Vagina (tissue), 2 donors: ENCODE measurements at regions not wholly inside any gene's neighbourhood (a gene's known extent, or its start where the extent isn't known, plus 50 kb on each side); places are given as distances from the start of the nearest gene placed in this dataset.

ENCODE experiments used
- DNase-seq, 2 donors: peaks; one replicate each; pipeline ENCODE4 v3.0.0-alpha.2; 2017; ENCODE audit errors: extremely low spot score in 2 of 2
- H3K27ac ChIP-seq: fragments of 200-600 bp; sonication (generic); one replicate; pipeline ENCODE4 v1.5.1; 2019
- H3K27me3 ChIP-seq: fragments of 200-600 bp; sonication (generic); one replicate; pipeline ENCODE4 v1.5.1; 2019
- H3K36me3 ChIP-seq, 2 donors: fragments of 200-600 bp; sonication (generic); one replicate each; pipeline ENCODE4 v1.5.1; 2017 to 2019
- H3K4me1 ChIP-seq: fragments of 200-600 bp; sonication (generic); one replicate; pipeline ENCODE4 v1.5.1; 2019
- H3K4me3 ChIP-seq, 2 donors: fragments of 200-600 bp; sonication (generic); 1 replicate in 1 of 2; 2 replicates in 1 of 2; pipeline ENCODE4 v1.5.1; 2016 to 2019
- H3K9me3 ChIP-seq: fragments of 200-600 bp; sonication (generic); one replicate; pipeline ENCODE4 v1.5.1; 2019
- POLR2A ChIP-seq, 2 donors: fragments of 450-650 bp; IDR thresholded peaks; one replicate each; pipeline ENCODE4 v1.6.1; 2017; ENCODE audit warnings: antibody characterized with exemption in 2 of 2, mild to moderate bottlenecking in 2 of 2, moderate library complexity in 2 of 2
- POLR2AphosphoS5 ChIP-seq, 2 donors: sonication (generic); formaldehyde crosslinking; IDR thresholded peaks; one replicate each; pipeline ENCODE4 v1.9.0; 2017; ENCODE audit warnings: antibody characterized with exemption in 2 of 2, mild to moderate bottlenecking in 2 of 2, low read depth in 1 of 2; ENCODE audit not compliant: insufficient read depth in 1 of 2
- intact Hi-C: fragments of 100-400 bp; cut with DNase I; formaldehyde crosslinking; loops from one replicate; pipeline ENCODE4 v1.15.1; 2023
- TF ChIP-seq, protein P1 (sequence below), 3 experiments: fragments of 450-650 bp in 2 of 3; fragments of 200-600 bp in 1 of 3; sonication (generic) in 1 of 3; IDR thresholded peaks; one replicate each; pipeline ENCODE4 v1.5.1; 2017 to 2019; ENCODE audit warnings: antibody characterized with exemption in 3 of 3, mild to moderate bottlenecking in 2 of 3, moderate library complexity in 2 of 3

GRCh38 chr10:5293691-5294550 is 70.8 kb upstream of the UCN3 start:
- intact Hi-C loops, result no loop called here
- no peaks in the 10 kb centered on the region for H3K9me3 ChIP-seq
- no peak overlapping the region for H3K4me3 ChIP-seq
- TF ChIP-seq POLR2A (IDR thresholded peaks at IDR 0.05), result no peak
- TF ChIP-seq, protein P1, sequence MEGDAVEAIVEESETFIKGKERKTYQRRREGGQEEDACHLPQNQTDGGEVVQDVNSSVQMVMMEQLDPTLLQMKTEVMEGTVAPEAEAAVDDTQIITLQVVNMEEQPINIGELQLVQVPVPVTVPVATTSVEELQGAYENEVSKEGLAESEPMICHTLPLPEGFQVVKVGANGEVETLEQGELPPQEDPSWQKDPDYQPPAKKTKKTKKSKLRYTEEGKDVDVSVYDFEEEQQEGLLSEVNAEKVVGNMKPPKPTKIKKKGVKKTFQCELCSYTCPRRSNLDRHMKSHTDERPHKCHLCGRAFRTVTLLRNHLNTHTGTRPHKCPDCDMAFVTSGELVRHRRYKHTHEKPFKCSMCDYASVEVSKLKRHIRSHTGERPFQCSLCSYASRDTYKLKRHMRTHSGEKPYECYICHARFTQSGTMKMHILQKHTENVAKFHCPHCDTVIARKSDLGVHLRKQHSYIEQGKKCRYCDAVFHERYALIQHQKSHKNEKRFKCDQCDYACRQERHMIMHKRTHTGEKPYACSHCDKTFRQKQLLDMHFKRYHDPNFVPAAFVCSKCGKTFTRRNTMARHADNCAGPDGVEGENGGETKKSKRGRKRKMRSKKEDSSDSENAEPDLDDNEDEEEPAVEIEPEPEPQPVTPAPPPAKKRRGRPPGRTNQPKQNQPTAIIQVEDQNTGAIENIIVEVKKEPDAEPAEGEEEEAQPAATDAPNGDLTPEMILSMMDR (IDR thresholded peaks at IDR 0.05), result no peak
- no peaks in the 10 kb centered on the region for H3K27me3 ChIP-seq
- peak overlapping the region; percentile 44 for H3K27ac ChIP-seq
- no peak for DNase-seq
- no peaks in the 10 kb centered on the region for H3K36me3 ChIP-seq
- H3K4me1 ChIP-seq, result peaks cover 21% of the 10 kb centered on the region

DNA sequence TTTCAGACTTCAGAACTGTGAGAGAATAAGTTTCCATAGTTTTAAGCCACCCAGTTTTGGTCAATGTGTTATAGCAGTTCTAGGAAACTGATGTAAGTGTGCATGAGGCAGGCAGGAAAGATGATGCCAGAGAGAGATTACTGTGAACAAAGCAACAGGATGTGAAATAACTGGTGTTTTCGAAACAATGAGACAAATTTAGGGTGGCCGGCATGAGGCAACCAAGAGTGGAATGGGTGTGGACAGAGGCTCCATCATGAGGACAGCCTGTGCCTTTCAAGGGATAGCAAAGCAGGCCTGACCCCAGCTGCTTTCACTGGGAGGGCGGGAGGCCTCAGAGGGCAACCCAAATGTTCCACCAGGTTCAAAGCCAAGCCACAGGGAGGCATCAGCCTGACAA is 67.3 kb upstream of the UCN3 start:
- Histone ChIP-seq H3K27me3 (no peaks in the 10 kb centered on the region), H3K9me3 (no peaks in the 10 kb centered on the region), H3K4me3 (no peak overlapping the region), H3K4me1 (peaks cover 8% of the 10 kb centered on the region), H3K36me3 (no peaks in the 10 kb centered on the region), H3K27ac (no peak overlapping the region)
- intact Hi-C loops, result no loop called here
- TF ChIP-seq POLR2AphosphoS5 (IDR thresholded peaks at IDR 0.05; ENCODE audit: insufficient read depth in 1 of 2, low read depth in 1 of 2) (no peak), POLR2A (IDR thresholded peaks at IDR 0.05) (no peak)
- TF ChIP-seq, protein P1 (IDR thresholded peaks at IDR 0.05), result no peak
- peak in 1 of 2 donors; percentile 75 for DNase-seq

DNA sequence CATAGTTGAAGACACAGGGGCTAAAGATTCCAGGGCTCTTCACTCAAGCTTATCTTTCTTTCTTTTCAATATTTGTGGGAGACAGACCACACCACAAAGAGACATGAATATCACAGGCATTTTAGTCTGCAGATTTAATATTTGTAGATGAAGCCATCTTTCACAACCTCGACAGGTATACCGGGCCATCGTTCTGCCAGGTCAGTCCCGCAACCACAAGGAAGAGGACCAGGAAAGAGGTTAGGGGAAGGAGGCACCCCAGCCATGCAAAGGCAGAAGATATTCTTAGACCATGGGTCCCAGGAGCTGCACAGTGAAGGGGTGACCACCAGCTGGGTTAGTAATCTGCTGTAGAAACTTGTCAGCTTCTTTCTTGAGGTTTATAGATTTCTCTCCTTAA is 66.8 kb upstream of the UCN3 start:
- intact Hi-C loops, result no loop called here
- Histone ChIP-seq H3K4me1 (peaks cover 8% of the 10 kb centered on the region), H3K36me3 (no peaks in the 10 kb centered on the region), H3K9me3 (no peaks in the 10 kb centered on the region), H3K27ac (no peak overlapping the region), H3K27me3 (no peaks in the 10 kb centered on the region), H3K4me3 (no peak overlapping the region)
- TF ChIP-seq, protein P1 (IDR thresholded peaks at IDR 0.05), result no peak
- TF ChIP-seq POLR2AphosphoS5 (IDR thresholded peaks at IDR 0.05; ENCODE audit: insufficient read depth in 1 of 2, low read depth in 1 of 2), result no peak
- TF ChIP-seq POLR2A (IDR thresholded peaks at IDR 0.05), result no peak
- peak in 1 of 2 donors; percentile 70 for DNase-seq

DNA sequence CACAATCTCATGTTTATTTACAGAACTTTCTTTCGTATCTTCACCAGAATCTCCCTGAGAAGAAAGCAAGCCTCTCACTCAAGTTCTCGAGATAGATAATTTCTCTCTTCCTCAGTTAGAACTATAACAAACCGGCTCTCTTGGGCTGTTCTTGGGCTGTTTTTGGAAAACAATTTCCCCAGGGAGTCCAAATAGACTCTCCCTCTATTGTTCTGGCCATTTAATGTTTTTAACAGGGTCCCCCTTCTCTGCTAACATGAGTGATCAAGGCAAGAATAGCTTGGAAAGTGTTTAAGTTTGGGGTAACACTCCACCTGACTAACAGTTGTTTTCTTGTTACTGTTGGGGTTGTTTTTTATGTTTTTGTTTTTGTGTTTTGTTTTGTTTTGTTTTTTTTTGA is 64.8 kb upstream of the UCN3 start:
- H3K27me3 ChIP-seq, result no peaks in the 10 kb centered on the region
- no peak overlapping the region for H3K27ac ChIP-seq
- no peaks in the 10 kb centered on the region for H3K9me3 ChIP-seq
- intact Hi-C loops, result no loop called here
- H3K4me3 ChIP-seq, result no peak overlapping the region
- peak in 1 of 2 donors; percentile 2 for DNase-seq
- no peaks in the 10 kb centered on the region for H3K4me1 ChIP-seq
- no peaks in the 10 kb centered on the region for H3K36me3 ChIP-seq
- no peak for TF ChIP-seq POLR2AphosphoS5 (IDR thresholded peaks at IDR 0.05; ENCODE audit: insufficient read depth in 1 of 2, low read depth in 1 of 2)
- TF ChIP-seq, protein P1 (IDR thresholded peaks at IDR 0.05), result no peak
- no peak for TF ChIP-seq POLR2A (IDR thresholded peaks at IDR 0.05)

DNA sequence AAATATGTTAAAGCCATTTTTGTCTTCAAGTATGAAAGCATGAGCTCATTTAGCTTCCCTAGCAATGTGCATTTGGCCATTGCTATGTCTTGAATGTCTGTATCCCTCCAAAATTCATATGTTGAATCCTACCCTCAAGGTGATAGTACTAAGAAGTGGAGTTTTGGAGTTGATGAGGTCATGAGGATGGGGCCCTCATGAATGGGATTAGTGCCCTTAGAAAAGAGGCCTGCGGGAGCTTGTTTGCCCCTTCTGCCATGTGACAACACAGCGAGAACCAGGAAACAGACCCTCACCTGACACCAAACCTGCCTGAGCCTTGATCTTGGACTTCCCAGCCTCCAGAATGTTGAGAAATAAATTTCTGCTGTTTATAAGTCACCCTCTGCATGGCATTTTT is 61.3 kb upstream of the UCN3 start:
- H3K36me3 ChIP-seq, result no peaks in the 10 kb centered on the region
- no peak overlapping the region for H3K4me3 ChIP-seq
- no peak overlapping the region for H3K27ac ChIP-seq
- DNase-seq, result no peak
- H3K4me1 ChIP-seq, result no peaks in the 10 kb centered on the region
- TF ChIP-seq POLR2A (IDR thresholded peaks at IDR 0.05) (no peak), POLR2AphosphoS5 (IDR thresholded peaks at IDR 0.05; ENCODE audit: insufficient read depth in 1 of 2, low read depth in 1 of 2) (no peak)
- TF ChIP-seq, protein P1 (IDR thresholded peaks at IDR 0.05), result no peak
- no peaks in the 10 kb centered on the region for H3K9me3 ChIP-seq
- intact Hi-C loops, result no loop called here
- H3K27me3 ChIP-seq, result no peaks in the 10 kb centered on the region
